A673 (cell line): ENCODE measurements at regions not wholly inside any gene's neighbourhood (a gene's known extent, or its start where the extent isn't known, plus 50 kb on each side); places are given as distances from the start of the nearest gene placed in this dataset.

ENCODE experiments used
- BruUV-seq: library from RNA; stranded (reverse); fragments of 400-500 nt; replicated peaks from 2 replicates; lab custom pipeline; 2021; lab: Mats Ljungman, UMichigan
- CTCF ChIA-PET: fragments of 300-600 bp; sonication (Branson Sonifier 250); formaldehyde crosslinking; loops from one replicate; lab custom pipeline; 2022; ENCODE audit warnings: antibody characterized with exemption; lab: Charles Lee
- POLR2A ChIA-PET: fragments of 300-600 bp; sonication (Branson Sonifier 250); formaldehyde crosslinking; loops from one replicate; lab custom pipeline; 2022; ENCODE audit warnings: antibody characterized with exemption; ENCODE audit not compliant: low non-redundant PET; lab: Charles Lee
- DNase-seq: peaks from one replicate; pipeline ENCODE4 v3.0.0-alpha.2; 2015; ENCODE audit warnings: low spot score
- H3K27ac ChIP-seq: fragments of 200-600 bp; sonication (generic); 2 replicates; pipeline ENCODE4 v1.5.1; 2016; ENCODE audit warnings: mixed run types, low read depth, mild to moderate bottlenecking, mixed read lengths, antibody characterized with exemption, low read length; ENCODE audit not compliant: poor library complexity, severe bottlenecking
- H3K27me3 ChIP-seq: fragments of 200-600 bp; sonication (generic); replicated peaks from 2 replicates; pipeline ENCODE4 v1.6.1; 2017; ENCODE audit warnings: mixed run types, low read depth, mild to moderate bottlenecking, mixed read lengths, antibody characterized with exemption, low read length; ENCODE audit not compliant: insufficient read depth, poor library complexity
- H3K36me3 ChIP-seq: fragments of 200-600 bp; sonication (generic); 2 replicates; pipeline ENCODE4 v1.6.1; 2016; ENCODE audit warnings: mixed run types, mild to moderate bottlenecking, mixed read lengths, antibody characterized with exemption, low read length; ENCODE audit not compliant: insufficient read depth, poor library complexity, severe bottlenecking
- H3K4me1 ChIP-seq: fragments of 200-600 bp; sonication (generic); 2 replicates; pipeline ENCODE4 v1.6.1; 2017; ENCODE audit warnings: mixed run types, mild to moderate bottlenecking, mixed read lengths, antibody characterized with exemption, low read length; ENCODE audit not compliant: insufficient read depth, poor library complexity, severe bottlenecking
- H3K4me3 ChIP-seq: fragments of 200-600 bp; sonication (generic); 2 replicates; pipeline ENCODE4 v1.5.1; 2016; ENCODE audit warnings: low read depth, mixed run types, mild to moderate bottlenecking, mixed read lengths, low read length; ENCODE audit not compliant: poor library complexity, severe bottlenecking
- H3K9me3 ChIP-seq: fragments of 200-600 bp; sonication (generic); 2 replicates; pipeline ENCODE4 v1.6.1; 2016; ENCODE audit warnings: mixed run types, low read depth, mild to moderate bottlenecking, mixed read lengths, antibody characterized with exemption, low read length; ENCODE audit not compliant: poor library complexity, severe bottlenecking
- EZH2 ChIP-seq: fragments of 200-600 bp; sonication (generic); IDR thresholded peaks from 2 replicates; pipeline ENCODE4 v1.6.1; 2017; ENCODE audit warnings: borderline replicate concordance, low read depth, mild to moderate bottlenecking, mixed read lengths, antibody characterized with exemption, low read length; ENCODE audit not compliant: poor library complexity, severe bottlenecking
- intact Hi-C: fragments of 100-400 bp; cut with micrococcal nuclease; formaldehyde crosslinking; loops from one replicate; pipeline ENCODE4 v1.10.0; 2022; ENCODE audit not compliant: unreplicated experiment
- TF ChIP-seq, protein P1 (sequence below): fragments of 300-800, 200-600 bp; sonication (generic); conservative IDR thresholded peaks from 2 replicates; pipeline ENCODE4 v1.5.1; 2017; ENCODE audit warnings: low read depth, mild to moderate bottlenecking, antibody characterized with exemption, low read length, moderate library complexity, mixed read lengths

DNA sequence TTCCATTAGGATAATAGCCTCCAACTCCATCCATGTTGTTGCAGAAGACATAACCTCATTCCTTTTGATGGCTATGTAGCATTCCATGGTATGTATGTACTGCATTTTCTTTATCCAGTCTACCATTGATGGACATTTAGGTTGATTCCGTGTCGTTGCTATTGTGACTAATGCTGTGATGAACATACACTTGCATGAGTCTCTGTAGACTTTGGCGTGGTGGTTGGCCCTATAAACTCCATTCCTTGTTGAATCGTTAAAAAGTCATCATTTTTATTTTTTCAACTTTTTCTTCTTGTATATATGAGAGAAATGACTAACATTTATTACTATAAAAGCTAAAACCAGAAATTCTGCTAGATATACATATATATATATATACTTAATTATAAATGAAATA is 1491.9 kb upstream of the CDH6 start:
- intact Hi-C loops, result no loop called here
- ChIA-PET CTCF (no interaction called here), POLR2A (no interaction called here)
- Histone ChIP-seq H3K27me3 (no peaks in the 10 kb centered on the region), H3K36me3 (no peaks in the 10 kb centered on the region), H3K4me1 (no peaks in the 10 kb centered on the region), H3K9me3 (no peaks in the 10 kb centered on the region), H3K27ac (no peak overlapping the region), H3K4me3 (no peak overlapping the region)
- DNase-seq, result no peak
- TF ChIP-seq, protein P1, sequence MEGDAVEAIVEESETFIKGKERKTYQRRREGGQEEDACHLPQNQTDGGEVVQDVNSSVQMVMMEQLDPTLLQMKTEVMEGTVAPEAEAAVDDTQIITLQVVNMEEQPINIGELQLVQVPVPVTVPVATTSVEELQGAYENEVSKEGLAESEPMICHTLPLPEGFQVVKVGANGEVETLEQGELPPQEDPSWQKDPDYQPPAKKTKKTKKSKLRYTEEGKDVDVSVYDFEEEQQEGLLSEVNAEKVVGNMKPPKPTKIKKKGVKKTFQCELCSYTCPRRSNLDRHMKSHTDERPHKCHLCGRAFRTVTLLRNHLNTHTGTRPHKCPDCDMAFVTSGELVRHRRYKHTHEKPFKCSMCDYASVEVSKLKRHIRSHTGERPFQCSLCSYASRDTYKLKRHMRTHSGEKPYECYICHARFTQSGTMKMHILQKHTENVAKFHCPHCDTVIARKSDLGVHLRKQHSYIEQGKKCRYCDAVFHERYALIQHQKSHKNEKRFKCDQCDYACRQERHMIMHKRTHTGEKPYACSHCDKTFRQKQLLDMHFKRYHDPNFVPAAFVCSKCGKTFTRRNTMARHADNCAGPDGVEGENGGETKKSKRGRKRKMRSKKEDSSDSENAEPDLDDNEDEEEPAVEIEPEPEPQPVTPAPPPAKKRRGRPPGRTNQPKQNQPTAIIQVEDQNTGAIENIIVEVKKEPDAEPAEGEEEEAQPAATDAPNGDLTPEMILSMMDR, result no peak
- no peak for TF ChIP-seq EZH2
- no TSS peak for BruUV-seq

DNA sequence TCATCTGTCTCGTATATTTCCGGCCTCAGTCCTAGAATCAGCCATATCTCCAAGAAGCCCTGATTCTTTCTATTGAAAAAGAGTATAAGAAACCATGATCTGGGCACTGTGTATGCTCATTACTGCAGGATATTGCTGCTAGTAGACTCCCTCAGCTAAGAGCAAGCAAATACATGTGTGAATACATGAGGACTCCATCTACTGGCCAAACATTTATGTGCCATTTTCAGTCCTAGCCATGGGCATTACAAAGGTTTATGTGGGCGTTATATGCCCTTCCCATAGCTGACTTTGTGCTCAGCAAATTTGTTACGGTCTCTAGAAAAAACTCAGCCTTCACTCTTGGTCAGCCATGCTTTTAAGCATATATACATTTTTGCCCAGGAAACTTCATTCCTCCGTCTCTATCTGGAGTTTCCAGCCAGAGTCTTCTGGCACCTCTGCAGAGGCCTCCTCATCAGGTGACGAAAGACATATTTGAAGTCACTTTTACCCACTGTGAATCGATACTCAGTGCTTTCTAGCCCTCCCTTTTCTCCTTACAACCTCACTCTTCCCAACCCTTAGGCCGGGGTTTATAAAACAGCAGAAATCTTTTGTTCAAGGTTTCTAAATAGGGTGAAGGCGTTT is 1495.6 kb upstream of the CDH6 start:
- POLR2A ChIA-PET, result no interaction called here
- intact Hi-C loops, result no loop called here
- BruUV-seq, result no TSS peak
- no peak overlapping the region for H3K27ac ChIP-seq
- TF ChIP-seq EZH2, result no peak
- TF ChIP-seq, protein P1, result peak; percentile 65
- no peaks in the 10 kb centered on the region for H3K9me3 ChIP-seq
- H3K27me3 ChIP-seq, result no peaks in the 10 kb centered on the region
- DNase-seq, result peak; percentile 65
- H3K4me1 ChIP-seq, result no peaks in the 10 kb centered on the region
- H3K4me3 ChIP-seq, result no peak overlapping the region
- H3K36me3 ChIP-seq, result no peaks in the 10 kb centered on the region
- CTCF ChIA-PET, result no interaction called here

DNA sequence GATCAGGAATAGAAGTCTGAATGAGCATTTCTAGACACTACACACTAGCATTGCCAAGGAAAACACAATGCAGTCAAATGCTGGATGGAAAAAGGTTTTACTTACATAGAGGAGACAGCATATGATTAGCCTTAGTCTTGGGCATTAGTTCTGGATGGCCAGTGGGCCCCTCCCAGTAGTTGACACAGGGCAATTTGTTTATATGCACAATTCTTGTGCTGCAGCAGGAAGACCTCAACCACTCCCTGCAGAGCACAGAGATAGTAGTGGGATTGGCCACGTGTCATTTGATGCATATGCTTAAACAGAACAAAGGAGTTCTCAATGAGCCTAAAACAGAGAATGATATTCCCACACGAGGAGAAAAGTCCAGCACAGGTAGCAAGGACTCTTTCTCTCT is 1496.2 kb upstream of the CDH6 start:
- CTCF ChIA-PET, result no interaction called here
- H3K27ac ChIP-seq, result no peak overlapping the region
- H3K36me3 ChIP-seq, result no peaks in the 10 kb centered on the region
- no peaks in the 10 kb centered on the region for H3K4me1 ChIP-seq
- BruUV-seq, result no TSS peak
- DNase-seq, result no peak
- no peaks in the 10 kb centered on the region for H3K27me3 ChIP-seq
- TF ChIP-seq EZH2, result no peak
- TF ChIP-seq, protein P1, result no peak
- H3K9me3 ChIP-seq, result no peaks in the 10 kb centered on the region
- no peak overlapping the region for H3K4me3 ChIP-seq
- intact Hi-C loops, result no loop called here
- POLR2A ChIA-PET, result no interaction called here
